CD14-positive monocyte (primary cell): ENCODE measurements at regions not wholly inside any gene's neighbourhood (a gene's known extent, or its start where the extent isn't known, plus 50 kb on each side); places are given as distances from the start of the nearest gene placed in this dataset.

Experiments
- DNase-seq, 3 donors: peaks; one replicate each; pipeline ENCODE4 v3.0.0-alpha.2; 2011 to 2022
- H2AFZ ChIP-seq: 2 replicates; pipeline ENCODE4 v1.6.0; 2012; ENCODE audit warnings: mild to moderate bottlenecking, low read depth, low read length, inconsistent platforms; ENCODE audit not compliant: insufficient read depth, poor library complexity, severe bottlenecking
- H3K27ac ChIP-seq, 2 donors: 1 replicate in 1 of 2; 2 replicates in 1 of 2; pipeline ENCODE4 v1.5.1; 2012 to 2013; ENCODE audit warnings: low read length in 2 of 2, control low read depth in 1 of 2, inconsistent platforms in 1 of 2, low read depth in 1 of 2, mild to moderate bottlenecking in 1 of 2
- H3K27me3 ChIP-seq, 2 donors: one replicate each; pipeline versions ENCODE4 v1.6.0 to v1.6.1; 2011 to 2013; ENCODE audit warnings: low read length in 2 of 2; ENCODE audit not compliant: control insufficient read depth in 2 of 2, insufficient read depth in 2 of 2
- H3K36me3 ChIP-seq, 2 donors: replicated peaks in 1 of 2; 1 replicate in 1 of 2; 2 replicates in 1 of 2; pipeline versions ENCODE4 v1.5.1 to v1.6.1; 2012 to 2013; ENCODE audit warnings: low read length in 2 of 2, control low read depth in 1 of 2, inconsistent platforms in 1 of 2, mild to moderate bottlenecking in 1 of 2; ENCODE audit not compliant: insufficient read depth in 2 of 2, control insufficient read depth in 1 of 2
- H3K4me1 ChIP-seq, 2 donors: 1 replicate in 1 of 2; 2 replicates in 1 of 2; pipeline versions ENCODE4 v1.5.1 to v1.6.1; 2012 to 2013; ENCODE audit warnings: low read length in 2 of 2, control low read depth in 1 of 2, inconsistent platforms in 1 of 2, mild to moderate bottlenecking in 1 of 2, moderate library complexity in 1 of 2; ENCODE audit not compliant: insufficient read depth in 2 of 2, control insufficient read depth in 1 of 2
- H3K4me2 ChIP-seq: replicated peaks from 2 replicates; pipeline ENCODE3; 2012; ENCODE audit warnings: low read length, moderate library complexity, mild to moderate bottlenecking; ENCODE audit not compliant: poor library complexity, severe bottlenecking; ENCODE audit errors: extremely low read depth
- H3K4me3 ChIP-seq, 3 experiments: fragments of 200-600 bp in 1 of 3; sonication (generic) in 1 of 3; replicated peaks in 1 of 3; 1 replicate in 2 of 3; 2 replicates in 1 of 3; pipeline ENCODE4 v1.5.1; 2011 to 2013; ENCODE audit warnings: low read length in 3 of 3, mild to moderate bottlenecking in 3 of 3, control low read depth in 2 of 3, low read depth in 2 of 3, inconsistent platforms in 1 of 3, moderate library complexity in 1 of 3
- H3K79me2 ChIP-seq: 2 replicates; pipeline ENCODE4 v1.6.0; 2012; ENCODE audit warnings: mild to moderate bottlenecking, control low read depth, inconsistent platforms, low read length, moderate library complexity; ENCODE audit not compliant: insufficient read depth
- H3K9ac ChIP-seq: 2 replicates; pipeline ENCODE4 v1.6.0; 2017; ENCODE audit warnings: low read length, mild to moderate bottlenecking; ENCODE audit not compliant: insufficient read depth, poor library complexity, severe bottlenecking
- H3K9me3 ChIP-seq, 2 donors: replicated peaks in 1 of 2; 1 replicate in 1 of 2; 2 replicates in 1 of 2; pipeline versions ENCODE4 v1.5.1 to v1.6.1; 2012 to 2013; ENCODE audit warnings: low read length in 2 of 2, control low read depth in 1 of 2; ENCODE audit not compliant: control insufficient read depth in 1 of 2, insufficient read depth in 1 of 2
- H4K20me1 ChIP-seq: 2 replicates; pipeline ENCODE4 v1.6.0; 2012; ENCODE audit warnings: mild to moderate bottlenecking, low read length, control low read depth, moderate library complexity; ENCODE audit not compliant: insufficient read depth
- H3K27ac Mint-ChIP-seq, 7 donors: one replicate each; pipeline ENCODE4 v1.8.0; 2020; ENCODE audit warnings: mild to moderate bottlenecking in 7 of 7, mixed read lengths in 7 of 7, moderate library complexity in 6 of 7, inconsistent platforms in 2 of 7
- H3K27me3 Mint-ChIP-seq, 3 donors: one replicate each; pipeline ENCODE4 v1.8.0; 2021 to 2022; ENCODE audit warnings: low read depth in 3 of 3, mild to moderate bottlenecking in 3 of 3, mixed read lengths in 3 of 3, moderate library complexity in 3 of 3, inconsistent platforms in 1 of 3
- H3K36me3 Mint-ChIP-seq, 2 donors: one replicate each; pipeline ENCODE4 v1.8.0; 2020; ENCODE audit warnings: mixed read lengths in 2 of 2, inconsistent platforms in 1 of 2, mild to moderate bottlenecking in 1 of 2
- H3K4me1 Mint-ChIP-seq: one replicate; pipeline ENCODE4 v1.8.0; 2020; ENCODE audit warnings: mild to moderate bottlenecking, mixed read lengths
- H3K4me3 Mint-ChIP-seq, 2 donors: one replicate each; pipeline ENCODE4 v1.8.0; 2020; ENCODE audit warnings: mild to moderate bottlenecking in 2 of 2, mixed read lengths in 2 of 2, moderate library complexity in 1 of 2
- H3K9me3 Mint-ChIP-seq, 7 donors: one replicate each; pipeline ENCODE4 v1.8.0; 2020 to 2022; ENCODE audit warnings: mixed read lengths in 7 of 7, mild to moderate bottlenecking in 6 of 7, moderate library complexity in 6 of 7, inconsistent platforms in 2 of 7
- WGBS: methylation state at CpG from one replicate; pipeline ENCODE4 v1.1.5; 2013; ENCODE audit warnings: missing lambda C conversion rate; ENCODE audit not compliant: insufficient coverage; 5-methylcytosine and 5-hydroxymethylcytosine counted together
- intact Hi-C, 2 donors: fragments of 100-400 bp; cut with micrococcal nuclease; formaldehyde crosslinking; loops; one replicate each; pipeline versions ENCODE4 v1.15.0 to v1.15.1; 2023
- TF ChIP-seq, protein P1 (sequence below): fragments of 200-600 bp; IDR thresholded peaks from one replicate; pipeline ENCODE4 v1.8.0; 2022; ENCODE audit warnings: antibody characterized with exemption, mild to moderate bottlenecking

DNA sequence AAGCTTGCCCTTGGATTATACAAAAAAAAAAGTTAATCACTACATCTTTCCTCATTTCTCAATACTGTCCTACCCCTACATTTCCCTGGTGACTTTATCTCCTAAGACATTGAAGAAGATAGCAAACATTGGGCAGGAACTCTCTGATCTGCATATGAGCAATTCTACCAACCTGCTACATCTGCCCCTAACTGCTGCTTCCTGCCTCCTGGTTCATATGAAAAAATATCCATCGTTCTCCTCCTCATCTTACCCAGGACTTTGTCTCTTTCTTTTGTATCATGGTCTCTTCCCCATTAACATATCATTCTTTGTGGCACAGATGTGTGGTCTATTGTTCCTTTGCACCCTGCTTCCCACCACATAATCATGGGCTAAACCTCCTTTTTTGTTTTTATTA, 139.7 kb upstream of the PCGF5 start:
- H4K20me1 ChIP-seq: no peaks in the 10 kb centered on the region
- H3K9me3 Mint-ChIP-seq: peaks cover 0 to 3% (median 0%) of the 10 kb centered on the region in 7 donors
- no peaks in the 10 kb centered on the region for H3K4me1 Mint-ChIP-seq
- no peak overlapping the region for H2AFZ ChIP-seq
- no peaks in the 10 kb centered on the region for H3K36me3 ChIP-seq
- no peak overlapping the region for H3K27ac Mint-ChIP-seq
- H3K4me1 ChIP-seq: no peaks in the 10 kb centered on the region
- 86% methylated on average over 1 of the region's 1 CpG for WGBS
- H3K9ac ChIP-seq: no peak overlapping the region
- intact Hi-C loops: no loop called here
- no peaks in the 10 kb centered on the region for H3K36me3 Mint-ChIP-seq
- H3K9me3 ChIP-seq: no peaks in the 10 kb centered on the region
- peaks cover 10 to 16% (median 11%) of the 10 kb centered on the region in 3 donors for H3K27me3 Mint-ChIP-seq
- no peak overlapping the region for H3K27ac ChIP-seq
- H3K4me3 ChIP-seq: no peak overlapping the region
- no peaks in the 10 kb centered on the region for H3K79me2 ChIP-seq
- no peaks in the 10 kb centered on the region for H3K27me3 ChIP-seq
- H3K4me2 ChIP-seq: no peak overlapping the region
- H3K4me3 Mint-ChIP-seq: no peak overlapping the region
- TF ChIP-seq, protein P1, sequence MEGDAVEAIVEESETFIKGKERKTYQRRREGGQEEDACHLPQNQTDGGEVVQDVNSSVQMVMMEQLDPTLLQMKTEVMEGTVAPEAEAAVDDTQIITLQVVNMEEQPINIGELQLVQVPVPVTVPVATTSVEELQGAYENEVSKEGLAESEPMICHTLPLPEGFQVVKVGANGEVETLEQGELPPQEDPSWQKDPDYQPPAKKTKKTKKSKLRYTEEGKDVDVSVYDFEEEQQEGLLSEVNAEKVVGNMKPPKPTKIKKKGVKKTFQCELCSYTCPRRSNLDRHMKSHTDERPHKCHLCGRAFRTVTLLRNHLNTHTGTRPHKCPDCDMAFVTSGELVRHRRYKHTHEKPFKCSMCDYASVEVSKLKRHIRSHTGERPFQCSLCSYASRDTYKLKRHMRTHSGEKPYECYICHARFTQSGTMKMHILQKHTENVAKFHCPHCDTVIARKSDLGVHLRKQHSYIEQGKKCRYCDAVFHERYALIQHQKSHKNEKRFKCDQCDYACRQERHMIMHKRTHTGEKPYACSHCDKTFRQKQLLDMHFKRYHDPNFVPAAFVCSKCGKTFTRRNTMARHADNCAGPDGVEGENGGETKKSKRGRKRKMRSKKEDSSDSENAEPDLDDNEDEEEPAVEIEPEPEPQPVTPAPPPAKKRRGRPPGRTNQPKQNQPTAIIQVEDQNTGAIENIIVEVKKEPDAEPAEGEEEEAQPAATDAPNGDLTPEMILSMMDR: no peak
- DNase-seq: no peak

DNA sequence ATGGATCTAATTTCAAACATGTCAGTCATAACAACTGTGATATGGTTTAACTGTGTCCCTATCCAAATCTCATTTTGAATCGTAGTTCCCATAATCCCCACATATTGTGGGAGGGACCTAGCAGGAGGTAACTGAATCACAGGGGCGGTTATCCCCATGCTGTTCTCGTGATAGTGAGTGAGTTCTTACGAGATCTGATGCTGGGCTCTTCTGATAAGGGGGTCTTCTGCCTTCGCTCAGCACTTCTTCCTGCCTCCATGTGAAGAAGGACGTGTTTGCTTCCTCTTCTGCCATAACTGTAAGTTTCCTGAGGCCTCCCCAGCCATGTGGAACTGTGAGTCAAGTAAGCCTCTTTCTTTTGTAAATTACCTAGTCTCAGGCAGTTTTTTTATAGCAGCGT, 138.0 kb upstream of the PCGF5 start:
- H2AFZ ChIP-seq: no peak overlapping the region

More for the DNA sequence above, 138.0 kb upstream of the PCGF5 start:
- Histone ChIP-seq H3K27me3 (no peaks in the 10 kb centered on the region), H3K36me3 (no peaks in the 10 kb centered on the region), H3K27ac (no peak overlapping the region), H3K4me1 (no peaks in the 10 kb centered on the region), H3K79me2 (no peaks in the 10 kb centered on the region), H3K9ac (no peak overlapping the region), H4K20me1 (no peaks in the 10 kb centered on the region), H3K4me2 (no peak overlapping the region), H3K9me3 (no peaks in the 10 kb centered on the region), H3K4me3 (no peak overlapping the region)
- Mint-ChIP-seq H3K4me3 (no peak overlapping the region), H3K27ac (no peak overlapping the region), H3K36me3 (no peaks in the 10 kb centered on the region), H3K27me3 (peaks cover 10 to 15% (median 11%) of the 10 kb centered on the region in 3 donors), H3K9me3 (peaks cover 0 to 3% (median 0%) of the 10 kb centered on the region in 7 donors), H3K4me1 (no peaks in the 10 kb centered on the region)
- TF ChIP-seq, protein P1: no peak
- DNase-seq: no peak
- intact Hi-C loops: no loop called here
- 90% methylated on average over 2 of the region's 7 CpGs for WGBS
